PC-9 (cell line): ENCODE measurements at regions not wholly inside any gene's neighbourhood (a gene's known extent, or its start where the extent isn't known, plus 50 kb on each side); places are given as distances from the start of the nearest gene placed in this dataset.
"Not testable (repeated sequence)": the region's sequence is repeated elsewhere in the genome, so short reads cannot be mapped to it uniquely, and the experiment has no call there.

ENCODE experiments used
- BruUV-seq: library from RNA; stranded (reverse); fragments of 400-500 nt; replicated peaks from 2 replicates; lab custom pipeline; 2021; lab: Mats Ljungman, UMichigan
- CTCF ChIA-PET: fragments of 300-600 bp; sonication (Branson Sonifier 250); formaldehyde crosslinking; loops from one replicate; lab custom pipeline; 2022; ENCODE audit warnings: antibody characterized with exemption; lab: Charles Lee
- POLR2A ChIA-PET: fragments of 300-600 bp; sonication (Branson Sonifier 250); formaldehyde crosslinking; loops from one replicate; lab custom pipeline; 2022; ENCODE audit warnings: antibody characterized with exemption; ENCODE audit not compliant: unreplicated experiment; lab: Charles Lee
- DNase-seq, 2 experiments: peaks; one replicate each; pipeline versions ENCODE4 v3.0.0 to v3.0.0-alpha.2; 2015 to 2022; ENCODE audit warnings: mixed read lengths in 1 of 2
- H2AFZ ChIP-seq: fragments of 200-600 bp; sonication (generic); 2 replicates; pipeline ENCODE4 v1.8.1; 2017; ENCODE audit warnings: antibody characterized with exemption
- H3F3A ChIP-seq: fragments of 200-600 bp; sonication (generic); 2 replicates; pipeline ENCODE4 v1.8.1; 2017; ENCODE audit warnings: antibody characterized with exemption, mild to moderate bottlenecking, low read depth; ENCODE audit not compliant: insufficient read depth
- H3K27ac ChIP-seq: fragments of 200-600 bp; sonication (generic); 2 replicates; pipeline ENCODE4 v1.6.1; 2016; ENCODE audit warnings: mixed run types
- H3K27me3 ChIP-seq: fragments of 200-600 bp; sonication (generic); 2 replicates; pipeline ENCODE4 v1.6.1; 2016; ENCODE audit warnings: low read depth, mixed run types; ENCODE audit not compliant: insufficient read depth
- H3K36me3 ChIP-seq: fragments of 200-600 bp; sonication (generic); 2 replicates; pipeline ENCODE4 v1.6.1; 2016; ENCODE audit warnings: low read depth, mixed run types
- H3K4me1 ChIP-seq: fragments of 200-600 bp; sonication (generic); replicated peaks from 2 replicates; pipeline ENCODE4 v1.6.1; 2016; ENCODE audit warnings: mixed run types; ENCODE audit not compliant: insufficient read depth
- H3K4me2 ChIP-seq: fragments of 200-600 bp; sonication (generic); 2 replicates; pipeline ENCODE4 v1.6.1; 2017; ENCODE audit warnings: mixed run types
- H3K4me3 ChIP-seq: fragments of 200-600 bp; sonication (generic); 2 replicates; pipeline ENCODE4 v1.6.1; 2016; ENCODE audit warnings: mixed run types
- H3K79me2 ChIP-seq: fragments of 200-600 bp; sonication (generic); 2 replicates; pipeline ENCODE4 v1.6.1; 2017; ENCODE audit warnings: low read depth, mixed run types
- H3K9me2 ChIP-seq: fragments of 200-600 bp; sonication (generic); 2 replicates; pipeline ENCODE4 v1.8.1; 2017; ENCODE audit warnings: mild to moderate bottlenecking; ENCODE audit not compliant: insufficient read depth
- H3K9me3 ChIP-seq: fragments of 200-600 bp; sonication (generic); 2 replicates; pipeline ENCODE4 v1.8.1; 2016; ENCODE audit warnings: low read depth; ENCODE audit not compliant: insufficient read depth
- H4K20me1 ChIP-seq: fragments of 200-600 bp; sonication (generic); 2 replicates; pipeline ENCODE4 v1.8.1; 2017; ENCODE audit not compliant: insufficient read depth
- CTCF ChIP-seq: fragments of 200-600 bp; sonication (generic); conservative IDR thresholded peaks from 2 replicates; pipeline ENCODE4 v1.6.1; 2017; ENCODE audit warnings: mixed run types, antibody characterized with exemption, mild to moderate bottlenecking, moderate library complexity
- EZH2 ChIP-seq: fragments of 200-600 bp; sonication (generic); IDR thresholded peaks from 2 replicates; pipeline ENCODE4 v1.8.0; 2017; ENCODE audit warnings: antibody characterized with exemption, low read depth
- intact Hi-C: fragments of 100-400 bp; cut with micrococcal nuclease; formaldehyde crosslinking; loops from one replicate; pipeline ENCODE4 v1.10.0; 2022; ENCODE audit not compliant: unreplicated experiment

- H3K27ac ChIP-seq, result no peak overlapping the region
- no TSS peak for BruUV-seq
- no peaks in the 10 kb centered on the region for H3K9me2 ChIP-seq
- no peaks in the 10 kb centered on the region for H3F3A ChIP-seq
- ChIA-PET POLR2A (no interaction called here), CTCF (no interaction called here)
- no peaks in the 10 kb centered on the region for H3K79me2 ChIP-seq
- no peaks in the 10 kb centered on the region for H4K20me1 ChIP-seq
- no peaks in the 10 kb centered on the region for H3K9me3 ChIP-seq
- intact Hi-C loops, result no loop called here
- no peaks in the 10 kb centered on the region for H3K27me3 ChIP-seq
- TF ChIP-seq CTCF (no peak), EZH2 (no peak)
- no peak overlapping the region for H3K4me3 ChIP-seq
- no peak for DNase-seq
- H3K36me3 ChIP-seq, result no peaks in the 10 kb centered on the region
- no peak overlapping the region for H3K4me2 ChIP-seq
- no peaks in the 10 kb centered on the region for H3K4me1 ChIP-seq
- no peak overlapping the region for H2AFZ ChIP-seq
These were observed 1126.9 kb downstream of the STPG2 start for GRCh38 chr4:97016186-97016907.

- CTCF ChIA-PET, result no interaction called here
- Histone ChIP-seq H3K9me3 (no peaks in the 10 kb centered on the region), H2AFZ (no peak overlapping the region), H3K27ac (no peak overlapping the region), H3K4me2 (no peak overlapping the region), H3K79me2 (no peaks in the 10 kb centered on the region), H3K36me3 (no peaks in the 10 kb centered on the region), H3F3A (no peaks in the 10 kb centered on the region), H3K4me3 (no peak overlapping the region), H3K27me3 (no peaks in the 10 kb centered on the region), H3K4me1 (no peaks in the 10 kb centered on the region), H4K20me1 (no peaks in the 10 kb centered on the region), H3K9me2 (no peaks in the 10 kb centered on the region)
- TF ChIP-seq EZH2, result no peak
- intact Hi-C loops, result no loop called here
- no peak for DNase-seq
- BruUV-seq, result no TSS peak
- POLR2A ChIA-PET, result no interaction called here
These were observed 1115.4 kb downstream of the STPG2 start for GRCh38 chr4:97027728-97028410.

- H3K4me3 ChIP-seq, result no peak overlapping the region
- H3K79me2 ChIP-seq, result no peaks in the 10 kb centered on the region
- H3K4me1 ChIP-seq, result no peaks in the 10 kb centered on the region
- no peak overlapping the region for H3K4me2 ChIP-seq
- no peaks in the 10 kb centered on the region for H3K27me3 ChIP-seq
- ChIA-PET POLR2A (interaction anchor here (0.5 kb wide), 1 partner anchor 476 kb away, joined by 7 read pairs; no protein-coding TSS in a partner anchor), CTCF (no interaction called here)
- H3K9me2 ChIP-seq, result no peaks in the 10 kb centered on the region
- H3K9me3 ChIP-seq, result no peaks in the 10 kb centered on the region
- no peaks in the 10 kb centered on the region for H3F3A ChIP-seq
- H3K36me3 ChIP-seq, result no peaks in the 10 kb centered on the region
- H4K20me1 ChIP-seq, result no peaks in the 10 kb centered on the region
- no peak overlapping the region for H2AFZ ChIP-seq
- intact Hi-C loops, result no loop called here
- H3K27ac ChIP-seq, result no peak overlapping the region
- BruUV-seq, result no TSS peak
- no peak for DNase-seq
- no peak for TF ChIP-seq EZH2
- TF ChIP-seq CTCF, result no peak
These were observed 1114.5 kb downstream of the STPG2 start for GRCh38 chr4:97028785-97029184.

- POLR2A ChIA-PET, H3K27ac ChIP-seq, DNase-seq, H3K79me2 ChIP-seq, H3K9me3 ChIP-seq, H3K4me2 ChIP-seq, H3K27me3 ChIP-seq, H2AFZ ChIP-seq, intact Hi-C loops, H3K9me2 ChIP-seq, CTCF ChIA-PET, BruUV-seq, H3K36me3 ChIP-seq, H3F3A ChIP-seq, H4K20me1 ChIP-seq, H3K4me3 ChIP-seq, H3K4me1 ChIP-seq: not testable (repeated sequence)
These were observed 1105.7 kb downstream of the STPG2 start for GRCh38 chr4:97037411-97038145.
